ELF-1 (cell line): ENCODE measurements at regions not wholly inside any gene's neighbourhood (a gene's known extent, or its start where the extent isn't known, plus 50 kb on each side); places are given as distances from the start of the nearest gene placed in this dataset.
A peak's percentile ranks its signal among the peaks of the same experiment; 100 is the strongest.
"Not testable (repeated sequence)": the region's sequence is repeated elsewhere in the genome, so short reads cannot be mapped to it uniquely, and the experiment has no call there.

Experiments used
- DNase-seq: peaks from one replicate; pipeline ENCODE4 v3.0.0-alpha.2; 2016; ENCODE audit warnings: low read depth, low spot score

DNA sequence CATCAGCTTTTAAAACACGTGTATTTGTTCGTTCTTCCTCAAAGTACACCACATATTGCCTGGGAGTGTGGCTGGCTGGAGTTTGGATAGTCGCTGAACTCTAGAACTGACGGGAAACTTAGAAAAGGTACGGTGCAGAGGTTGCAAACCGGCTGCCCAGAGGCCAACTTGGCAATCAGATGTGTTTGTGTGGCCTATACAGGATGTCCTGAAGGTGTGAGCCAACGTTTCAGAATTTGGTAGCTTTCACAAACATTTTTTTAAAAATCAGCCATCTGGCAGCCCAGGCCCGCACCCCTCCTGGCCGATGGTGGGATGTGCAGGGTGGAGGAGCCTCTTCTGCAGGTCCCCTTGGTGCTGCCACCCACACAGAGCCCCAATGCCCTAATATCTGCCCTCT, 73.6 kb upstream of the SLC25A33 start:
- DNase-seq = no peak

DNA sequence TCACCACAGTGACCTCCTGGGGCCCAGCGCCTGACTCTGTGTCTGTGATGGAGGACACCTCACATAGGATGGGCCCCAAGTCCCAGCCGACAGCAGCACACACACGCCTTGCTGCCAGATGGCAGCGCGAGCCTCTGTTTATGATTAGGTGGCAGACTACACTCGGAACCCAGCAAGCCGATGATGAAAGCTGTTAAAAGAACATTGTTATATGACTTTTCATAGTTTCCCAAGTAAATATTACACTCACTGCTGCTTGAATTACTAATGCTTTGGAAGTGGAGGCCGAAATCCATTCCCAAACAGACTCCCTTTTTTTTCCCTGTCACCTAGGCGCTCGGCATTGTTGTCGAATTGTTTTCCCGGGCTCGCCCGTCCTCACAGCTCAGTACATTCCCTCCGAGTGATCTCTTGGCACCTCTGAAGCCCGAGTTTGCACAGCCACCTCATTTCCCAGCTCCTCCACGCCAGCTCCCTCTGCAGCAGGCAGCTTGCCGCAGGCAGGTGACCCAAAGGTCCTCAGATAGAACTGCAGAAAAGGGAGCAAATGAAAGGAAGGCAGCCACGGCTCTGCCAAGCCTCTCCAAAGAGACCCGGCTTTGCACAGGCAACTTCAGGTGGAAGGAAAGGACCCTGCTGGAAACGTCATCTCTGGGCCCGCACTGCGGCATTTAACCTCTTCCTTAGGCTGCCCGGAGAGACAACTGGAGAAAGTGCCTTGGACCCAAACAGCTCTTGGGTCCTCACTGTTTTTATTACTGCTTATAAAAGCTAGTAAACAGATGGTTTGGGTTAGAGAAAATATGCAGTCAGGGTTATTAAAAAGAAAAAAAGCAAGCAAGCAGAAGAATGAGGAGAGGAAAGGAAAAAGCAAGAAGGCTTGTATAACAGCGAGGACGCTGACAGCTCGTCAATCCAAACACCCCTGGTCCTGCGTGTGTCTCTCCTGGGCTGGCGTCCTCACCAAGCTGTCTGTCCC, 72.2 kb upstream of the SLC25A33 start:
- no peak for DNase-seq

DNA sequence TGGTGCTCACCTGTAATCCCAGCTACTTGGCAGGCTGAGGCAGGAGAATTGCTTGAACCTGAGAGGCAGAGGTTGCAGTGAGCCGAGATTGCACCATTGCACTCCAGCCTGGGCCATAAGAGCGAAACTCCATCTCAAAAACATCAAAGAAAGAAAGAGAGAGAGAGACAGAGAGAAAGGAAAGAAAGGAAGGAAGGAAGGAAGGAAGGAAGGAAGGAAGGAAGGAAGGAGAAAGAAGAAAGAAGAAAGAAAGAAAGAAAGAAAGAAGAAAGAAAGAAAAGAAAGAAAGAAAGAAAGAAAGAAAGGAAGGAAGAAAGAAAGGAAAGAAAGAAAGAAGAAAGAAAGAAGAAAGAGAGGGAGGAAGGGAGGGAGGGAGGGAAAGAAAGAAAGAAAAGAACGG, 69.4 kb upstream of the SLC25A33 start:
- DNase-seq = not testable (repeated sequence)

DNA sequence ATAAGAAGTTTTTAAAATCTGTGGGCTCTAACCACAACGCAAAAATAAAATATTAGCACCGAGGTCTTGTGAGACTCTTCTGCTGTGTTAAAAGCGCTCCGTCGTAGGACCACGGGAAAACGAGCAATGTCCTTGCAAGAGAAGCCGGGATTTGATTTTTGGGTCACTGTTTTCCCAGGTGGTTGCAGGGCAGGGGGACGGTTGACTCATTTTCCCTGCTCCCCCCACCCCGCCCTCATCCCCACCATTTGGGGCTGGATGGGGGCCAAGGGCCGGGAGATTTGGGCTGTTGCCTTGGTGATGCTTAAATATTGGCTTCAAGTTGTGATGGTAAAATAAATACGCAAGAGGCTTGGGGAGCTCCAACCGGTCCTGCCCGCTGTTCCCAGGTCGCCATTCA, 67.6 kb upstream of the SLC25A33 start:
- no peak for DNase-seq

DNA sequence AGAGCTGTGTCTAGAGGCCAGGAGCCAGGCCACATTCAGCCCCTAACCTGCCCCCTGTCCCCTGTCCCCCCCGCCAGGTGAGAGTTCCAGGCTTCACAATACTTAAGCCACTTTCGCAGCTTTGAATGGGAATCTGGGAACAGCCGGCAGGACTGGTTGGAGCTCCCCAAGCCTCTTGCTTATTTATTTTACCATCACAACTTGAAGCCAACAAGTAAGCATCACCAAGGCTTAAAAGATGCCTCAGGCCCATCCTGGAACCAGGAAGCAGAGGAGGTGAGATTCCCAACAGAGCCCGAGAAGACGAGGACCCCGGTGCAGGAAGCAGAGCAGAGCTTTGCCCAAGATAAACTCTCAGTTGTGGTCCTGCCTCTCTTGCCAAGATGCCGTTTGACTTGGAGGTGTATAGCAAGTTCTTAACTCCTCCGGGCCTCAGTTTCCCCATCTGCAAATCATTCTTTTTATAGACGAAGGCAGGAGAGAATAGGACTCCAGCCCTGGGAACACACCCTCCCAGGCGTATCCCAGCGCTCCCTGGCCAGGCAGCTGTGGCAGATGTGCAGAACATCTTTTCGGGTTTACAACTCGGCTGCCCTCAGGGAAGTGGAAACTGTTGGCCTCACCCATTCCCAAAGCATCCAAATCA, 66.8 kb upstream of the SLC25A33 start:
- DNase-seq = peak; percentile 27

DNA sequence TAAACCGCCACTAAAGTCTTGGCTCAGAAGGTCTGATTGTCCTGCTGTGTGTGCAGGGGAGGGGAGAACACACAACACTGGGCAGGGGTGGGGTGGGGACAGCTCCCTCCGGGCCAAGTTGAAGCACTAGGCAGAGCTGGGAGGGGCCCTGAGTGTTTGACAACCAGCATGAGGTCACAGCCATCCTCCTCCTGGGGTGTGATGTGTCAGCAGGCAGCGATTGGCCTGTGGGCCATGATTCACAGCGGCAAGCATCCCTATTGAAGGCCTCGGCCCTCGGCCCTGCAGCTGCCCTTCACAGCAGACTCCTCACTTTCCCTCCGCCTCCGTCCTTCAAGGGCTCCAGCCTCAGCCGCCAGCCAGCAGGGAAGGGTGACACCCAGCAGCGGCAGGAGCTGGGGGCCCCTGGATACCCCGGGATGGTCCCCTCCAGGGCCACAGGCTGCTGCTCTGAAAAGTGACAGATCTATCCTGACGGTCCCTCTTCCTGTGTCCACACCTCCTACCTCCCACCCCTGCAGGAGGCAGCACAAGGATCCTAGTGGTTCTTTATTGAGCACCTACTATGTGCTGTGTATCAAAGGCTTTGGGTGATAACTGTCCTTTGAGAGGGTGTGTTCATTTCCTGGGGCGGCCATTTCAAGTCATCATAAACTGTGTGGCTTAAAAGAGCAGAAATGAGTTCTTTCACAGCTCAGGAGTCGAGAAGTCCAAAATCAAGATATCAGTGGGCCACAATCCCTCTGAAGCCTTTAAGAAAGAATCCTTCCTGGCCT, 66.0 kb upstream of the SLC25A33 start:
- DNase-seq = peak; percentile 87

DNA sequence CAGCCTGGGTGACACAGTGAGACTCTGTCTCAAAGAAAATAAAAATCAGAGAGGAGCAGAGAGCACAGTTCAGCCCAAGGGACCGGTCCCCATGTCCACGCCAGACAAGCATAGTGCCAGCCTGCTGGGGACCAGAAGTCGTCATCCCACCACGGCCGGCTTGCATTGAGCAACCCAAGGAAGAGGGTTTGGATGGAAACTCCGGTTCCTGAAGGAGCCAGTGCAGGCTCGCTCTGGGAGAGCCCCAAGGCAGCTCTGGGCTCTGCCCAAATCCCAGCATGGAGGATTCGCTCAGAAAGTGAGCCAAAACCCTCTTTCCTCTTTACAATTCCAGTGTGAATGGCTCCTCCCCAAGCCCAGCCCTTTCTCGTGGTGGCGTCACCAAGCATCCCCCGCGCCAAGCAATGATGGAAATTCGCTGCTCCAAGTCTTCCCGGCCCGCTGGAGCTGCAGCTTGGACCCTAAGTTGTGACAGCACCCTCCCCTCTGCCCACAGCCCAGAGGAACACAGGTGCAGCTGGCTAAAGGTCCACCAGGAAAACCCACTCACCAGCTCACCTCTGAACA, 64.1 kb upstream of the SLC25A33 start:
- DNase-seq = no peak

DNA sequence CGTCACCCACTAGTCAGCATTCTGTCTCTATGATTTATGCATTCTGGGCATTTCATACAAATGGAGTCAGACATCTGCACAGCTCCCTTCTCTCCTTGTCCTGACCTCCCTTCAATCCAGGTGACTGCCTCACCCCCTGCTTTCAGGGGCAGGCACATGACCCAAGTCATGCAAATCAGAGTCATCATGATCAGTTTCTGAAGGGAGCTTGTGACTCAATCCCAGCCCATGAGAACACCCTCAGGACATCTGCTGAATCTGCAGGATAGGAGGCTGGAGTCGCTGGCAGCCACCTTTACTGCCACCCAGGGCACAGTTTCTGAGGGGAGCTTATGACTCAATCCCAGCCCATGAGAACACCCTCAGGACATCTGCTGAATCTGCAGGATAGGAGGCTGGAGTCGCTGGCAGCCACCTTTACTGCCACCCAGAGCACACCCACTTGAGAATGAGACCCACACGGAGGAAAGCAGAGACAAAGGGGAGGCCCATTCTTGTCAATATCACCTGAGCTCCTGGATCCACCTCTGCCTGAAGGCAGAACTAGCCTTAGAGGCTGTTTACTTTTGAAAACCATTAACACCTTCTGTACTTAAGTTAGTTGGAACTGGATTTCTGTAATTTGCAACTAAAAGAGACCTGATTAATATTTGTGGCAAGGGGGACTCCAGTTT, 62.3 kb upstream of the SLC25A33 start:
- peak; percentile 57 for DNase-seq

DNA sequence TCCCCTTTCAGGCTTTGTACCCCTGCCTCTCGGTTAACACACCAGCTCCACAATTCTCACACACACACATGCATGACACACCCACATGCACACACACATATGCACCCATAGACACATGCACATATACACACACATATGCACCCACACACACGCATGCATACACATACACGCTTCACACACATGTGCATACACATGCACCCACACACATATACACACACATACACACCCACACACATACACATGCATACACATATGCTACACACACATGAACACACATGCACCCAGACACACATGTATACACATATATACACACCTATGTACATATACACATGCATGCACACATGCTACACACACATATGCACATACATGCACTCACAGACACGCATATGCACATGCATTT, 61.7 kb upstream of the SLC25A33 start:
- no peak for DNase-seq

DNA sequence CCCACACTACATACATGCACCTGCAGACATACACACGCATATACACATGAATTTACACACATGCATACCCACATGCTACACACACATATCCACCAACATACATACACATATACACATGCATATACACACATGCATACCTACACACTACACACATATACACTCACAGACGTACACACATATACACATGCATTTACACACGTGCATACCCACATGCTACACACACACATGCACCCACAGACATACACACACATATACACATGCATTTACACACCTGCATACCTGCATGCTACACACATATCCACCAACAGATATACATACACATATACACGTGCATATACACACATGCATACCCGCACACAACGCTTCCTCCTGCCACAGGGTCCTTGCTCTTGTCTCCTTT, 61.2 kb upstream of the SLC25A33 start:
- no peak for DNase-seq

DNA sequence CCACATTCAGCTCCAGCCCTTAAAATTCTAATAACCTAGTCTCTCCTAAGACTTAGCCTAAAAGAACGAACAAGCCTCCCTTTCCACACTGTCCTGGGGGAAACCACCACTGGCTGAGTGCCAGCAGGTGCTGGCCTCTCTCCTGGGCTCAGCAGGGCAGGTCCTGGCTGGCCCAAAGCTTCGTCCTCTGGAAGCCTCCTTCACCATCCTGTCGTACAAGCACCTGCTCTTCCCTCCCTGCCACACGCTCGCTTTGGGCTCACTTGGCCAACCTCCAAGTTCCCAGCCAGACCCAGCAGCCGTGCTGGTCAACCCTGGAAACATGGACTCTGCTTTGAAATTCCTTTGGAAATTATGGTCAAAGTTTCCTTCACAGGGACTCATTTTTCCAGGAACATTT, 58.2 kb upstream of the SLC25A33 start:
- DNase-seq = no peak

DNA sequence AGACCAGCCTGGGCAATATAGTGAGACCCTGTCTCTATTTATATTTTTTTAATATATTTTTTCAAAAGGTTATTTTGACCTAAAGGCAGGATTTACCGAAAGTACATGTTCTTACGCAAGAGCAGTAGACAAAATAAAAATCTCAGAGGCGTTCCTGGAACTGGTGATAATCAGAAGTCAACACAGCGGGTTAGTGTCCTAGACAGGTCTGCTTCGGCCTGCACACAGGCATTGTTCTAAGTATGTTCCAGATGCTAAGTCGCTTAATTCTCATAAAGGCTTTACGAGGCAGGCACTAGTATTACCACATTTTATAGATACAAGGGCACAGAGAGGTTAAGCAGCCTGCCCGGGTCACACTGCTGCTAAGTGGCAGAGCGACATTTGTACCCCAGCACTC, 56.9 kb upstream of the SLC25A33 start:
- no peak for DNase-seq

DNA sequence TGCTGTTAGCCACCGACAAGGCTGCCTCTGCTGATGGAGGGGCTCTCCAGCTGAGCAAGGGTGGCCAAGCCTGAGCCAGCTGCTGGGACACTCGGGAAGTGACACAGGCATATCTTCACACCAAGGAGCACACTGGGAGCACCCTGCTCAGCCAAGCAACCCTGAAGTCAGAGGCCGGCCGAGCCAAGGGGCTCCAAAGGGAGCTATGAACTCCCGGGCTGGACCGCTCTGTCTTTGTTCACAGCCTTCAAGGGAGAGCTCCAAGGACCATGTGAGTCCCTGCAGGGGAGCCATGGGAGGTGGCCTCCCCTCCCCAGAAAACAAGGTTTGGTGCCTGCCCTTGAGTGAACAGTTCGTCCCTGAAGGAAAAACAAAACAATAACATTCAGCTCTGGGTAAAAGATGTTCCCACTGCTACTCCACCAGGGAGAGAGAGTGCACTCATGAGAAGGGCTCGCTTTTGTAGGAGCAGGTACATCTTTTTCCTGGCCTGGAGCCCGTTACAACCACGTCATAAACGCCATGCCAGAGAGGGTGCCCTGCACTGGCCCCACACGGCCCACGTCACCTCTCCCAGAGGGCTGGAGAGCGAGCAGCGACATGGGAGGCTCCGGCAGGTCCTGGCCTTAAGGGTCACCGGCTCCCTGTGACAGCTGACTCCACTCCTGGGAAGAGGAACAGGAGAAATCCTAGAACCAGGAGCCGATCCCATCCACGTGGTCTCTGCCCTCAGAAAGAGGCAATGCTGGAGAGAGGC, 56.3 kb upstream of the SLC25A33 start:
- no peak for DNase-seq

DNA sequence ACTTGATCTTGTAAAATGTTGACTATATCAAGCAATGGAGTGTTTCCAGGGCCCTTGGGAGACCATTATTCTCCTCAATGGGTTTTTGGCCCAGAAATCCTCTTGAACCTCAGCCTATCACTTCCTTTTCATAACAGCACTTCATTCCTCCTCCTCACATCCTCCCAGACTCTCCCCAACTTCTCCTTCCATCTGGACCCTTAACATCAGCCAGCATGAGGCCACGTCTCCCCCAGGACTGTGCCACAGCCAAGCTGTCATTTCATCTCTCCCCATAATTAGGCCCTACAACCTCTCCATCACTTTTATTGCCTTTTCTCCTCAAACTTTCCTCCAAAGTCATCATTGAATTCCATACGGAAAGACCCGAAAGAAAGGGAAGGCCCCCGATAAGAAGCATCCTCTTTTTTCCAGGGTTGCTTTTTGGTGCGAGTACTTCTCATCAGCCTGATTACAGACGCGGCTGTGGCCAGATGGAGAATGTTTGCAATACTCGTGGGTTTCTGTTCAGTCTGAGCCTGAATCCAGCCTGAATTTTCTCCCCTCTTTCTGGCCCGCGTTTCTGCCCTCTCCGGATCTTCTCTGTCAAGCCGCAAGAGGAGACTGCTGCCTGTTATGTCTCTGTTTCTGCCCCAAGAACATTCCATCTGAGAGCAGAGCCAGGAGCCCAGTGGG, 52.7 kb upstream of the SLC25A33 start:
- DNase-seq = no peak
